IPS-15b (cell line): ENCODE measurements at regions not wholly inside any gene's neighbourhood (a gene's known extent, or its start where the extent isn't known, plus 50 kb on each side); places are given as distances from the start of the nearest gene placed in this dataset.

Experiments
- H3K27me3 ChIP-seq: one replicate; pipeline ENCODE4 v1.6.1; 2013; ENCODE audit warnings: low read length; ENCODE audit not compliant: control insufficient read depth, insufficient read depth
- H3K36me3 ChIP-seq: one replicate; pipeline ENCODE4 v1.6.1; 2013; ENCODE audit warnings: low read length; ENCODE audit not compliant: control insufficient read depth, insufficient read depth
- H3K4me1 ChIP-seq: one replicate; pipeline ENCODE4 v1.6.1; 2013; ENCODE audit warnings: mild to moderate bottlenecking, low read length; ENCODE audit not compliant: control insufficient read depth, insufficient read depth
- H3K4me3 ChIP-seq: one replicate; pipeline ENCODE4 v1.5.1; 2013; ENCODE audit warnings: low read depth, low read length
- H3K9ac ChIP-seq: one replicate; pipeline ENCODE4 v1.6.1; 2013; ENCODE audit warnings: low read depth, mild to moderate bottlenecking, low read length
- H3K9me3 ChIP-seq: one replicate; pipeline ENCODE4 v1.6.1; 2013; ENCODE audit warnings: mild to moderate bottlenecking, low read length; ENCODE audit not compliant: control insufficient read depth, insufficient read depth

DNA sequence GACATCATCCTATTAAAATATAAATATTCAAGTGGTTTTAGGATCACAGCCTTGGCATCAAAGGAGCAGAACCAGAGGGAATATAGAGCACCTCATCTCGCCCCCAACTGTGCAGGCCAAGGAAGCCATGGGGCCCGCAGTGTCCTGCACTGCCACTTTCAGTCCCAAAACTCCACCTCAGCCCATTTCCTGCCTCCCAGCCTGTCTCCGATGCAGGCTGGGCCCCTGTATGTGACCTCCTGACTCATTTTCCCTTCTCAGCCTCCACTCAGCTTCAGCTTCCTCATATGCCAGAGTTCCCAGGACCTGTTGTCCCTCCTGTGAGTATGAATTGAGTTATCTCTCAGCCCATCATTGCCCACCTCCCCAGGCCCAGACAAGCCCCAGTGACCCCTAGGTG lies 72.9 kb upstream of the GLI2 start:
- peaks cover 25% of the 10 kb centered on the region for H3K27me3 ChIP-seq
- H3K36me3 ChIP-seq = no peaks in the 10 kb centered on the region

DNA sequence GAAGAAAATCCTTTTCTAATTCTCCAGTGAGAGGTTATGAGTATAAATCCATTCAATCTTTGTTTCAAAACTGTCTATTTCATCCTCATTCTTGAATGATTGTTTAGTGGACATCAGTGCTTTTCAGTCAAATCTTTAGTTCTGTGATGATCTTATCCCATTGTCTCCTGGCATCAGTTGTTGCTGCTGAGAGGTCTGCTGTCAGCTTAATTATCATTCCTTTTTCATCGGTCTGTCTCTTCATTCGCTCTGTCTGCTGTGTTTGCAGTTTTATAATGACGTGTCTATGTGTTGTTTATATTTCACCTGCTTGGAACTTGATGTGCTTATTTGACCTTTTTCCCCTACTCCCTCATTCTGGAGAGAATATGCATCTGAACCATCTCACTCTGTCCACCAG lies 69.2 kb upstream of the GLI2 start:
- Histone ChIP-seq H3K36me3 (no peaks in the 10 kb centered on the region), H3K9ac (no peak overlapping the region), H3K27me3 (peaks cover 14% of the 10 kb centered on the region), H3K4me1 (no peaks in the 10 kb centered on the region), H3K9me3 (peaks cover 6% of the 10 kb centered on the region), H3K4me3 (no peak overlapping the region)

More for the DNA sequence above, 72.9 kb upstream of the GLI2 start:
- H3K4me1 ChIP-seq = no peaks in the 10 kb centered on the region
- H3K9ac ChIP-seq = no peak overlapping the region
- peaks cover 6% of the 10 kb centered on the region for H3K9me3 ChIP-seq
- no peak overlapping the region for H3K4me3 ChIP-seq

DNA sequence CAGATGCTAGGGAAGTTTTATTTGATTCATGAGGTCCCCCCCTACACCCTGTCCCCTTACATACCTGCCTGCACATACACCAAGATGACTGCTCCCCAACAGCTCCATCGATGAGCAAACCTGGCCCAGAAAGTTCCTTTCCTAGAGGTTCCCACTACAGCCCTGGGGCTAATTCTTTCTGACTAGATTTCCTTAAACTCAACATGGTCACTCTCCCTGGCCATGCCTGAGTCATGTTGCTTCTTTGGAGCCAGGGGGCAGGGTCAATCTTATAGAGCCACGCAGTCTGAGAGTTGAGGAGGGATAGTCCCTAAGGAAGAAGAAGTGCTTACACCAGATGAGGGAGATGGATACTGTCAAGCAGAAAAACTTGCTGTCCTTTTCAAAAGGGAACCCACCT lies 67.7 kb upstream of the GLI2 start:
- Histone ChIP-seq H3K9ac (no peak overlapping the region), H3K4me3 (no peak overlapping the region), H3K27me3 (peaks cover 13% of the 10 kb centered on the region), H3K9me3 (peaks cover 6% of the 10 kb centered on the region), H3K36me3 (no peaks in the 10 kb centered on the region), H3K4me1 (no peaks in the 10 kb centered on the region)

DNA sequence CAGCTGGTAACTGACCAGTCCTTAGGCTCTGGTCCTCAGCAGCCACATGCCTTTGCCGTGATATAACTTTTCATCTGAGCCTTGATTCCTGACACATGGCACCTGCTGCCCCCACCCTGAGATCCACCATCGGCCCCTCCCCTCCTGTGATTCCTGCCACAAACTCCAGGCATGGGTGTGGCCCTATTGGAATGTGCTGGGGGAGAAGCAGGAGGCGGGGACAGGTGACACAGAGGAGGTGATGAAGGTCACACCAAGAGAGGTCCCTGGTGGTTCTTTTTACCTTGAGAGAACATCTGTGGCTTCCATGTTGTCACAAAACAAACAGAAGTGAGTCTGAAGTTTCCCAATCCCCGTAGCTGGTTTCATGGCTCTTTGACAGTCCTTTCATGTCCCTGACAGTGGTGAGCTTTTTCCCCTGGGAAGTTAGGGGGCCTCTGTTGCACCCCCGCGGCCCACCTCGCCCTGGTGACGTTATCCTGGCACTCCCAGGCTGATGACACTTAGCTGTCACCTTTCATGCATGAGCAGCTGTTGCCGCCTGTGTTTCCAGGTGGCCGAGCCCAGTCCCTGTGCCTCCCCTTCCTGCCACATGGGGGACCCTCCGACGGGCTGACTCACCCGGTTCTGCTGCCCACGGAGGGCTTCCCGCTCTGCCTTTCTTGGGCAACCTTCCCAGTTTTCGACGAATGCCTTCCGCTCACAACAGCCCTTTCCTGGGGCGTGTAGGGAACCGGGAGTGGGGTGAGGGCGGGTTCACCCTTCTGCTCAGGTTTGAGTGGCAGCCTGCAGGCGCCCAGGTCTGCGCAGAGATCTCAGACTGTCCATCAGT lies 66.3 kb upstream of the GLI2 start:
- no peak overlapping the region for H3K4me3 ChIP-seq
- H3K27me3 ChIP-seq = peaks cover 14% of the 10 kb centered on the region

DNA sequence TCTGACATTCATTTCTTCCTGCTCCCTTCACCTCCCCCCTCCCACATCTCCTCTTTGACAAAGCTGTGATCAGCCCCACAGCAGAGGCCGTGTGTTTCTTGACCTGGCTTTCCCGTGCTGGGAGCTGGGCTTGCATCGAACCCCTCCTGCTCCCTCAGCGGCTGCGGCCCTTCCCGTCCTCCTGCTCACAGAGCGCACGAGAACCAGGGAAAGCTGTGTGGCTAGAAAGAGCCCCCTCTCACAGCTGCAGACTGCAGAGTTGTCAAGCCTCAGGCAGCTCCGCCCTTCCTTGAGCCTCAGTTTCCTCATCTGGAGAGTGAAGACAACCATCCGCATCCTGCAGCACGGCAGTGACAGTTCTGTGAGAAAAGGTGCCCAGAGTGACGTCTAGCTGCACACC lies 65.7 kb upstream of the GLI2 start:
- Histone ChIP-seq H3K36me3 (no peaks in the 10 kb centered on the region), H3K4me1 (no peaks in the 10 kb centered on the region), H3K9ac (no peak overlapping the region), H3K4me3 (no peak overlapping the region), H3K9me3 (peaks cover 6% of the 10 kb centered on the region), H3K27me3 (peaks cover 20% of the 10 kb centered on the region)

More for the DNA sequence above, 66.3 kb upstream of the GLI2 start:
- Histone ChIP-seq H3K36me3 (no peaks in the 10 kb centered on the region), H3K4me1 (no peaks in the 10 kb centered on the region), H3K9ac (no peak overlapping the region), H3K9me3 (peaks cover 6% of the 10 kb centered on the region)

DNA sequence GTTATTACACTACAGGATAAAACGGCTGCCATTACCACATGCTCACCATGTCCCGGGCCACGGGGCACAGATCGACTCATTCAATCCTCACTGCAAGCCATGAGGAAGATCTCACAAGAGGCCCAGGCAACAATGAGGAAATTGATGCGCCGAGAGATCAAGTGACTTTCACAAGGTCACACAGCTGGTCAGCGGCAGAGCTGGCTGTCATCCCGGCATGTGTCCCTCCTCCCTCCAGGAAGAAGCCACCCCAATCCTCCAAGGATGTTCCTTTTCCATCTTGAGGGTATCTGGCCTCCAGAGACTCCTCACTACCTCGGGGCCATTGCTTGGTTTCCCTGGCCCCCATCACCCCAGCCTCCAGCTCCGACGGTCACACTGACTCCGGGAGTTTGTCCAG lies 65.3 kb upstream of the GLI2 start:
- Histone ChIP-seq H3K9ac (no peak overlapping the region), H3K27me3 (peaks cover 21% of the 10 kb centered on the region), H3K4me3 (no peak overlapping the region)

DNA sequence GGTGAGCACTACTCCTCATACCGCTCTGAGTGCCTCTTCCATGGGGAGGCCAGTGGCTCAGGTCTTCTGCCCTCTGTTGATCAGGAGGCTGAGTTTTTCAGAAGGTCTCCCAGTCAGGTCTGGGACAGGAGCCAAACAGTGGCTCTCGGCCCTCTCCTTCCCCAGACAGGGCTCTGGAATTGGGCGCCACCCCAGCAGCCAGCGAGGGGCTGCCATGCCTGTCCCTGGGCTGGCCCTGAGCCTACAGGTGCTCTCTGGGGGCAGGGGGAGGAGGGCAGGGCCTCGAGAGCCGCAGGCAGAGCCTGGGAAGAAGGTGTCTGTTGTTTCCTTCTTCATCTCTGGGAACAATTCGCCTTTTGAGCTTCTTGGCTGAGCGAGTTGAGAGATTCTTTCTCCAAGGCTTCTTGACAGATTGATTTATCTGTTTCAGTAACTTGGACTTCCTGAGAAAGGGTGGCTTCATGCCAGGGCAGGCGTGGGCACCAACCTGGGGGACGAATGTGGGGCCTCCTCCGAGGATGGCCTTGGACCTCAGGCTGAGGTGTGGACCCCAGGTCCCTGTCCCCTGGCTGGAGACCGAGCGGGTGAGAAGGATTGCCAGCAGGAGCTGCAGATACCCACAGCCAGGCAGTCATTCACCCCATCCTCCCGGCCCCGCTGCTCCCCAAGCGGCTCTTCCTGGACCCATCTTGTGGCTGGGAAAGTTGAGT lies 64.7 kb upstream of the GLI2 start:
- H3K9ac ChIP-seq = no peak overlapping the region
- H3K9me3 ChIP-seq = peaks cover 6% of the 10 kb centered on the region
- H3K4me3 ChIP-seq = no peak overlapping the region
- H3K27me3 ChIP-seq = peaks cover 21% of the 10 kb centered on the region
- no peaks in the 10 kb centered on the region for H3K36me3 ChIP-seq
- no peaks in the 10 kb centered on the region for H3K4me1 ChIP-seq

More for the DNA sequence above, 65.3 kb upstream of the GLI2 start:
- H3K4me1 ChIP-seq = no peaks in the 10 kb centered on the region
- H3K36me3 ChIP-seq = no peaks in the 10 kb centered on the region
- H3K9me3 ChIP-seq = peaks cover 6% of the 10 kb centered on the region

DNA sequence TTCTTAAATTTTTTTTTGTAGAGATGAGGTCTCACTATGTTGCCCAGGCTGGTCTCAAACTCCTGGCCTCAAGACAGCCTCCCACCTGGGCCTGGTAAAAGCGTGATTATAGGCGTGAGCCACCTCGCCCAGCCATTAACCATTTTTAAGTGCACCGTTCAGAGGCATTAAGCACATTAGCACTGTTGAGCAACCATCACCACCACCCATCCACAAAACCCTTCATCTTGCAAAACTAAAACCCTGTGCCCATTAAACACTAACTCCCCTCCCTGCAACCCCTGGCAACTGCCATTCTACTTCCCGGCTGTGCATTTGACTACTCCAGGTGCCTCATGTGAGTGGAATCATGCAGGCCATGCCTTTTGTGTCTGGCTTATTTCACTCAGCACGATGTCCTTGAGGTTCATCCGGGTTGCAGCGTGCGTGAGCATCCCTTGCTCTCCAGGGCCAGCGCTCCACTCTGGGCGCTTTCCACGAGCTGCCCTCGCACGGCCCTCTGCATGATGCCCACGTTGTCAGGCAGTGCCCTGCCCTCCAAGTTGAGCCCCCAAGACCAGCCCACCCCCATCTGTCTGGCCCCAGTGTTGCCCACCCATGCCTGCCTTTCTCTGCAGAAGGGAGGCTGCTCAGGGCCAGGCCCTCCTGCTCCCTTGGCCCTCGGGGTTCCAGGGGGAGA lies 63.0 kb upstream of the GLI2 start:
- Histone ChIP-seq H3K36me3 (no peaks in the 10 kb centered on the region), H3K27me3 (peaks cover 25% of the 10 kb centered on the region), H3K4me3 (no peak overlapping the region), H3K4me1 (no peaks in the 10 kb centered on the region), H3K9me3 (no peaks in the 10 kb centered on the region), H3K9ac (no peak overlapping the region)

DNA sequence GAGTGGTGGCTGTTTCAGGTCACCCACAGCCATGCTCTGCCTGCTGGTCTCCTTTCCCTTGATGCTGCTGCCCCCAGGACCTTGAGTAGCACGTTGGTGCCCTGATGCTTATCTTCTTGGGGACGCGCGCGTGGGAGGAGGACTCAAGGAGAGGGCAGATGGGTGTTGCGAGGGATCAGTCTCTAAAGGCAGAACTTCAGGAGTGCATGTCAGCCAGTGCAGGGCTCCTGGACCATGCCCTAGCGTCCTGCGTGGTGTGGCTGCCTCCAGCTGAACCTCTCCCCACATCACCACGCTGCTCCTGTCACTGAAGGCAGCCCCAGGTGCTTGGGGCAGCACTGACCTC lies 62.5 kb upstream of the GLI2 start:
- H3K9me3 ChIP-seq = no peaks in the 10 kb centered on the region
- no peaks in the 10 kb centered on the region for H3K36me3 ChIP-seq
- H3K4me3 ChIP-seq = no peak overlapping the region
- H3K27me3 ChIP-seq = peaks cover 27% of the 10 kb centered on the region
- H3K4me1 ChIP-seq = no peaks in the 10 kb centered on the region
- H3K9ac ChIP-seq = no peak overlapping the region

DNA sequence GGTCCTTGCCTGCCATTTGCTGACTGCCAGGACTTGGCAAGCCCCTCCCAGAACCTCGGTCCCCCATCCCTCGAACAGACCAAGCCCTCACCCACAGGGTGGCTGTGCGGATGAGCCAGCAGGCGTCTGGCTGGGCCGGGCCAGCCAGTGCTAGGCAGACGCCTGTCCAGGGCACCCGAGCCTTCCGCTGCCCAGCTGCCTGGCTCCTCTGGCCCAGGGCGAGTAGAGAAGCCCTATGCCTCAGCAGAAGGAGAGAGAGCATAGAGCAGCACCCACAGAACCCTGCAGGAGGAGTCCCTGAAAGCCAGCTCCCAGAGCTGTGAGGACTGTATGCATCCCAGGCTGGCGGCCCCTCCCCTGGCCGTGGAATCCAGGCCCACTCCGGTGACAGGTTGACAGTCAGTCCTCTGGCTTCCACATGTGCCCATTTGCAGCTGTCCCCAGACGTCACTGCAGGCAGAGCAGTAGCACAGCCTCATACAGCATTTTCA lies 62.1 kb upstream of the GLI2 start:
- no peak overlapping the region for H3K4me3 ChIP-seq
- no peak overlapping the region for H3K9ac ChIP-seq
- no peaks in the 10 kb centered on the region for H3K4me1 ChIP-seq
- no peaks in the 10 kb centered on the region for H3K36me3 ChIP-seq
- H3K27me3 ChIP-seq = peaks cover 24% of the 10 kb centered on the region
- no peaks in the 10 kb centered on the region for H3K9me3 ChIP-seq

DNA sequence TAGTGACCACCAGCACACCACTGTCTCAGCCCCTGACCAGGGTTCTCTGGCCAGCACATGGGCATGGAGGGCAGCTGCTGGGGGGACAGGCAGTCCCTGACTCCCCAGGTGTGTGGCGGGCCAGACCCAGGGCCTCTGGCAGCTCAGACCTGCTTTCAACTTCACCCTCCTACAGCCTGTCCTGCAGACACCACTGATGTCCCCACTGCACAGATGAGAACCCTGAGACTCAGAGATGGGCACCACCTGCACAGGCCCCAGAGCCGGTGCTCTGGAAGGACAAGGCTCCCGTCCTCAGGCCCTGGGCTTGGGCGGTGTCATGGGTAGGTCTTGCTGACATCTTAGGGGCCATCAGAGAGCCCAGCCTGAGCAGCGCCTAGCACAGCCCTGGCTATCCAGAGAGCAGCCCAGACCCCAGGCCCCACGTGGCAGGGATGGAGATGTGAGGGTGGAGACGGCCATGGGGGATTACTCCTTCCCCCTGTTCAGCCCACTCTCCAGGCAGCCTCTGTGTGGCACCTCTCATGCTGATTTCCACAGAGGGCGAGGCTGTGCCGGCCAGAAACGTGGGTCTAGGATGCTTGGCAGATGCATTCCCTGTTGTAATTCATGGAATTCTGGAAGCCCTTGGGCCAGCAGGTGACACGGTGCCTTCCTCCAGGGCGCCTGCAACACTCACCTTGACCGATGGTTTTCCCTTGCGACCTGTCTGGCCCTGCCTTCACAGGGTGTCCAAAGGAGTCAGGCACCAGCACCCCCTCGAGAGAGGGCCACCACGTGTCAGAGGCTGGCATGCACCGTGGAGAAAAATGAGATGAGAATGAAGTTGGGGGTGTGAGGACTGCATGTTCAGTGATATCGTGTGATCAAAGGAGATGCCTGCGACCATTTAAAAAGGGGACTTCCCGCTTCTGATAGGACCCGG lies 61.2 kb upstream of the GLI2 start:
- H3K9me3 ChIP-seq = no peaks in the 10 kb centered on the region
- no peaks in the 10 kb centered on the region for H3K36me3 ChIP-seq
- no peak overlapping the region for H3K9ac ChIP-seq
- H3K27me3 ChIP-seq = peaks cover 29% of the 10 kb centered on the region
- H3K4me1 ChIP-seq = no peaks in the 10 kb centered on the region
- no peak overlapping the region for H3K4me3 ChIP-seq
